ENCODE measurements at regions not wholly inside any gene's neighbourhood (a gene's known extent, or its start where the extent isn't known, plus 50 kb on each side); places are given as distances from the start of the nearest gene placed in this dataset.

DNA sequence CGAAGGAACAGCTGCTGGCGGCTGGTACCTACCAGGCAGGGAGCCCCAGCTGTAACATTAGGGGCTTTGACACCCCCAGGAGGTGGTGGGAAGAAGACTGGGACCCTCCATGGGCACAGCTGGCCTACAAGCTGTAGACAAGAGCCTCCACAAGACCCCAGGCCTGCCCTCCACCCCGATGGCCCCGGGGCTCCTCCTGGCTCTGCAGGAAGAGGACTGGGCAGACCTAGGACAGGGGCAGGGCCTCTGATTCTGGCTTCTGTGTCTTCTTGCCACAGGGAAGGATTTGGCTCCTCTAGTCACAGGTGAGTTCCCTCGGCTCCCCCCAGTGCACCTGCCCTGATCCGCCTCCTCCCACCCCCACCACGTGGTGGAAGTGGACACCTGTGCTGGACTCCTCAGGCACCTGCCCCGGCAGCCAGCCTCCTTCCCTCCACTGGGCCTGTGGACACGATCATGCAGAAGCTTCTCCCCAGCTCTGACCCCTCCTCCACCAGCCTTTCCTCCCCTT lies 53.4 kb upstream of the ODC1 start:
- Mint-ChIP-seq H3K4me3 (no peak overlapping the region), H3K4me1 (no peaks in the 10 kb centered on the region), H3K27ac (no peak overlapping the region), H3K9me3 (no peaks in the 10 kb centered on the region), H3K36me3 (no peaks in the 10 kb centered on the region), H3K27me3 (ENCODE audit: low read depth in 2 of 2) (peaks cover 14 to 21% of the 10 kb centered on the region in 2 donors)
- intact Hi-C loops (cut with micrococcal nuclease), result no loop called here
- peaks cover 3% of the 10 kb centered on the region for H3K27me3 ChIP-seq (ENCODE audit: control insufficient read depth, insufficient read depth, low read length)
- H3K9me3 ChIP-seq (ENCODE audit: control insufficient read depth, insufficient read depth, low read length), result no peaks in the 10 kb centered on the region
- no peak overlapping the region for H3K27ac ChIP-seq (ENCODE audit: low read length)
- WGBS (ENCODE audit: insufficient coverage), result 80% methylated on average over 9 of the region's 9 CpGs
- TF ChIP-seq, protein P1, sequence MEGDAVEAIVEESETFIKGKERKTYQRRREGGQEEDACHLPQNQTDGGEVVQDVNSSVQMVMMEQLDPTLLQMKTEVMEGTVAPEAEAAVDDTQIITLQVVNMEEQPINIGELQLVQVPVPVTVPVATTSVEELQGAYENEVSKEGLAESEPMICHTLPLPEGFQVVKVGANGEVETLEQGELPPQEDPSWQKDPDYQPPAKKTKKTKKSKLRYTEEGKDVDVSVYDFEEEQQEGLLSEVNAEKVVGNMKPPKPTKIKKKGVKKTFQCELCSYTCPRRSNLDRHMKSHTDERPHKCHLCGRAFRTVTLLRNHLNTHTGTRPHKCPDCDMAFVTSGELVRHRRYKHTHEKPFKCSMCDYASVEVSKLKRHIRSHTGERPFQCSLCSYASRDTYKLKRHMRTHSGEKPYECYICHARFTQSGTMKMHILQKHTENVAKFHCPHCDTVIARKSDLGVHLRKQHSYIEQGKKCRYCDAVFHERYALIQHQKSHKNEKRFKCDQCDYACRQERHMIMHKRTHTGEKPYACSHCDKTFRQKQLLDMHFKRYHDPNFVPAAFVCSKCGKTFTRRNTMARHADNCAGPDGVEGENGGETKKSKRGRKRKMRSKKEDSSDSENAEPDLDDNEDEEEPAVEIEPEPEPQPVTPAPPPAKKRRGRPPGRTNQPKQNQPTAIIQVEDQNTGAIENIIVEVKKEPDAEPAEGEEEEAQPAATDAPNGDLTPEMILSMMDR (IDR thresholded peaks at IDR 0.05), result no peak
- no peak for ATAC-seq
- H3K36me3 ChIP-seq (ENCODE audit: control insufficient read depth, insufficient read depth, low read length), result no peaks in the 10 kb centered on the region
- H3K4me1 ChIP-seq (ENCODE audit: control insufficient read depth, insufficient read depth, low read length), result no peaks in the 10 kb centered on the region
- no peak overlapping the region for H3K4me3 ChIP-seq (ENCODE audit: low read length)
- DNase-seq, result no peak

DNA sequence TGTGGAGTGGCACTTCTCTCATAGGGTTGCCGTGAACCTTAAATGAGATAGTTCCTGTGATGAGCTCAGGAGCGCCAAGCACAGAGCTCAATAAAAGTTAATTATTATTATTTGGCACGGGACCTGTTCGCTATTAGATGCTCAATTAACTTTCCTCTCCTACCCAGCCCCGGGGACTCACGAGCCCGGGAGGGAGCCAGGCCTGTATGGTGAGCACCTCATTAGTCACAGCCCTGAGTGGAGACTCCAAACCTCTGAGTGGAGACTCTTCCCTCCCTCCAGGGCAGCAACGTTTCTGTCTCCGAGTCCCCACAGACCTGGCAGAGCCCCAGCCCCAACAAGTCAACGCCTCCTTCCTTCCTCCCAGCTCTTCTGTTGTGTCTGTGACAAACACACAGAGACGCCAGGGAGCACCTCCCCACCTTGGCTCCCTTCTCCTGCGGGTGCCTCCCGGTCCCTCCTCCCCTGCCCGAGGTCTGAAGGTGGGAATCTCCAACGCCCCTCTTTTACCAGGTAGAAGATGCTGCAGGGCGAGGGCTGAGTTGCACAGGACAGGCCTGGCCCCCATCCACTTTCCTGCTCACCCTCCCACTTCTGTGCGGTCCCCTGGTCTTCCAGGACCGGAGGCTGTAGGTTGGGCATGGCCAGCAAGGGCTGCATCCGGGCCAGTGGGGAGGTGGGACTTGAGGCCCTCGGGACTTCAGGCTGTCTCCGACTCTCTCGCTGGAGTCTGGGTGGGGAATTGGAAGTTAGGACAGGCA lies 52.7 kb upstream of the ODC1 start:
- H3K36me3 Mint-ChIP-seq, result no peaks in the 10 kb centered on the region
- DNase-seq, result no peak
- no peak overlapping the region for H3K4me3 ChIP-seq (ENCODE audit: low read length)
- no peak overlapping the region for H3K4me3 Mint-ChIP-seq
- peaks cover 3% of the 10 kb centered on the region for H3K27me3 ChIP-seq (ENCODE audit: control insufficient read depth, insufficient read depth, low read length)
- 75% methylated on average over 22 of the region's 22 CpGs for WGBS (ENCODE audit: insufficient coverage)
- no peak overlapping the region for H3K27ac ChIP-seq (ENCODE audit: low read length)
- ATAC-seq, result no peak
- no peaks in the 10 kb centered on the region for H3K36me3 ChIP-seq (ENCODE audit: control insufficient read depth, insufficient read depth, low read length)
- no peaks in the 10 kb centered on the region for H3K4me1 ChIP-seq (ENCODE audit: control insufficient read depth, insufficient read depth, low read length)
- H3K4me1 Mint-ChIP-seq, result no peaks in the 10 kb centered on the region
- no peak overlapping the region for H3K27ac Mint-ChIP-seq
- TF ChIP-seq, protein P1 (IDR thresholded peaks at IDR 0.05), result no peak
- intact Hi-C loops (cut with micrococcal nuclease), result no loop called here
- H3K9me3 Mint-ChIP-seq, result no peaks in the 10 kb centered on the region
- H3K9me3 ChIP-seq (ENCODE audit: control insufficient read depth, insufficient read depth, low read length), result no peaks in the 10 kb centered on the region
- peaks cover 19 to 23% of the 10 kb centered on the region in 2 donors for H3K27me3 Mint-ChIP-seq (ENCODE audit: low read depth in 2 of 2)

DNA sequence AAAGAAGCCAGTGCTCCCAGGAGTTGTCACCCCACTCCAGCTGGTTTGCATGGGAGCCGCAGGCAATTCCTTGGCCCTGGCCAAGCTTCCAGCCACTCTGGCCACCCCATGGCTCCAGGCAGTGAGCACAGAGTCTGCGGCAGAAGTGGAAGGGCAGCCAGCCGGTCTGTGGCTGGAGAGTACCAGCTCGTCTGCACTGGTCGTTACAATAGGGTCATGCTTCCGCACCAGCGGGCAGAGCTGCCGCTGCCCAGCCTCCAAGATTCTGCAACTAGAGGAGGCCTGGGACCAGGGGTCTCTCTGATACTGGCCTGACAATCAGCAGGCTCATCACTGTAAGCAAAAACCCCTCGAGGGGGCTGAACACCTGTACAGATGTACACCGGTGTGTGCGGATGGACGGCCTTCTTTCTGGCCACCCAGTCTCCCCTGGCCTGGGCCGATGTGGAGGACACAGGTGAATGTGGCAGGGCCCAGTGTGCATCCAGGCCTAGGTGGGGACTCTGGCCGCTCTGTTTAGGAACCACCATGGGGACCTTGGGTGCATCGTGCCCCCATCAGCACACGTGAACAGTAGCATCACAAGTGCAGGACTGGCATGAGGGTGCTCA lies 51.9 kb upstream of the ODC1 start:
- intact Hi-C loops (cut with micrococcal nuclease), result no loop called here
- DNase-seq (no peak), ATAC-seq (no peak)
- H3K27ac ChIP-seq (ENCODE audit: low read length), result no peak overlapping the region
- H3K4me3 Mint-ChIP-seq, result no peak overlapping the region
- peaks cover 3% of the 10 kb centered on the region for H3K27me3 ChIP-seq (ENCODE audit: control insufficient read depth, insufficient read depth, low read length)
- H3K4me1 ChIP-seq (ENCODE audit: control insufficient read depth, insufficient read depth, low read length), result no peaks in the 10 kb centered on the region
- H3K36me3 Mint-ChIP-seq, result no peaks in the 10 kb centered on the region
- TF ChIP-seq, protein P1 (IDR thresholded peaks at IDR 0.05), result no peak
- H3K27me3 Mint-ChIP-seq (ENCODE audit: low read depth in 2 of 2), result peaks cover 22 to 31% of the 10 kb centered on the region in 2 donors
- 89% methylated on average over 16 of the region's 16 CpGs for WGBS (ENCODE audit: insufficient coverage)
- no peak overlapping the region for H3K4me3 ChIP-seq (ENCODE audit: low read length)
- H3K27ac Mint-ChIP-seq, result no peak overlapping the region
- no peaks in the 10 kb centered on the region for H3K36me3 ChIP-seq (ENCODE audit: control insufficient read depth, insufficient read depth, low read length)
- H3K4me1 Mint-ChIP-seq, result no peaks in the 10 kb centered on the region
- no peaks in the 10 kb centered on the region for H3K9me3 ChIP-seq (ENCODE audit: control insufficient read depth, insufficient read depth, low read length)
- H3K9me3 Mint-ChIP-seq, result no peaks in the 10 kb centered on the region
